WTC11 (cell line): ENCODE measurements at regions not wholly inside any gene's neighbourhood (a gene's known extent, or its start where the extent isn't known, plus 50 kb on each side); places are given as distances from the start of the nearest gene placed in this dataset.

Experiments
- ESRRA ChIP-seq: sonication (generic); formaldehyde crosslinking; IDR thresholded peaks from 2 replicates; pipeline ENCODE4 v1.8.1; 2022; ENCODE audit warnings: mild to moderate bottlenecking, missing genetic modification reagents, borderline replicate concordance
- KAT7 ChIP-seq: sonication (generic); formaldehyde crosslinking; IDR thresholded peaks from 2 replicates; pipeline ENCODE4 v1.8.1; 2023; ENCODE audit warnings: missing genetic modification reagents, mild to moderate bottlenecking, borderline replicate concordance
- NFYB ChIP-seq: sonication (generic); formaldehyde crosslinking; conservative IDR thresholded peaks from 2 replicates; pipeline ENCODE4 v1.8.0; 2022; ENCODE audit warnings: low read depth, missing genetic modification reagents
- PRRX2 ChIP-seq: fragments of 250-450 bp; sonication (Bioruptor Pico); IDR thresholded peaks from 2 replicates; pipeline ENCODE4 v1.8.0; 2021; ENCODE audit warnings: mild to moderate bottlenecking
- SMAD3 ChIP-seq: sonication (generic); formaldehyde crosslinking; IDR thresholded peaks from 2 replicates; pipeline ENCODE4 v1.8.0; 2022; ENCODE audit warnings: missing genetic modification reagents, mild to moderate bottlenecking, borderline replicate concordance
- ZNF317 ChIP-seq: sonication (generic); formaldehyde crosslinking; IDR thresholded peaks from 2 replicates; pipeline ENCODE4 v1.8.1; 2023; ENCODE audit warnings: low read depth, mild to moderate bottlenecking, moderate library complexity, missing genetic modification reagents, borderline replicate concordance
- TF ChIP-seq, protein P1 (sequence below): sonication (generic); formaldehyde crosslinking; IDR thresholded peaks from 2 replicates; pipeline ENCODE4 v1.8.1; 2022; ENCODE audit warnings: mild to moderate bottlenecking, missing genetic modification reagents, moderate library complexity, borderline replicate concordance
- TF ChIP-seq, protein P2 (sequence below): sonication (generic); formaldehyde crosslinking; IDR thresholded peaks from 2 replicates; pipeline ENCODE4 v1.8.0; 2022; ENCODE audit warnings: mild to moderate bottlenecking, missing genetic modification reagents
- TF ChIP-seq, protein P3 (sequence below): sonication (generic); formaldehyde crosslinking; IDR thresholded peaks from 2 replicates; pipeline ENCODE4 v1.8.0; 2022; ENCODE audit warnings: mild to moderate bottlenecking, missing genetic modification reagents
- TF ChIP-seq, protein P4 (sequence below): fragments of 250-450 bp; sonication (Bioruptor Pico); IDR thresholded peaks from 2 replicates; pipeline ENCODE4 v1.9.0; 2021; ENCODE audit warnings: mild to moderate bottlenecking
- TF ChIP-seq, protein P5 (sequence below): fragments of 250-450 bp; sonication (Bioruptor Pico); IDR thresholded peaks from 2 replicates; pipeline ENCODE4 v1.9.0; 2021; ENCODE audit warnings: mild to moderate bottlenecking, borderline replicate concordance
- TF ChIP-seq, protein P6 (sequence below): sonication (generic); formaldehyde crosslinking; IDR thresholded peaks from 2 replicates; pipeline ENCODE4 v1.8.1; 2022; ENCODE audit warnings: mild to moderate bottlenecking, moderate library complexity, missing genetic modification reagents
- TF ChIP-seq, protein P7 (sequence below): sonication (generic); formaldehyde crosslinking; IDR thresholded peaks from 2 replicates; pipeline ENCODE4 v1.8.0; 2022; ENCODE audit warnings: mild to moderate bottlenecking, missing genetic modification reagents

DNA sequence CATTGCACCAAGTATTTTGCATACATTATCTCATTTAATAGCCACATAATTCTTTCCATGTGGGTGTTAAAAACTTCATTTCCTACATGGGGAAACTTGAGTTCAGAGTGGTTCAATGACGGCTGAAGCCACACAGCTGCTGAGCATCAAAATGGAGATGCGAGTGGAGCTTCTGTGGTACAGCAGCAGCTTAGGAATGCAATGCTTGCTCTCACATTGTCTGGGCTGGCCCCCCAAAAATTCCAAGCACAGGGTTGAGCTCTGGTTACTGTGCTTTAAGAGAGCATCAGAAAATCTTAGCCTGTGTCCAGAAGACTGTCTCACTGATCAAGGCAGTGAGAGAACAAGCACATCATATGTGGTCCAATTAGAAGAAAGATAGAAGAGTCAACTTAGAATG, 57.4 kb upstream of the GADL1 start (continued):
- TF ChIP-seq, protein P1, sequence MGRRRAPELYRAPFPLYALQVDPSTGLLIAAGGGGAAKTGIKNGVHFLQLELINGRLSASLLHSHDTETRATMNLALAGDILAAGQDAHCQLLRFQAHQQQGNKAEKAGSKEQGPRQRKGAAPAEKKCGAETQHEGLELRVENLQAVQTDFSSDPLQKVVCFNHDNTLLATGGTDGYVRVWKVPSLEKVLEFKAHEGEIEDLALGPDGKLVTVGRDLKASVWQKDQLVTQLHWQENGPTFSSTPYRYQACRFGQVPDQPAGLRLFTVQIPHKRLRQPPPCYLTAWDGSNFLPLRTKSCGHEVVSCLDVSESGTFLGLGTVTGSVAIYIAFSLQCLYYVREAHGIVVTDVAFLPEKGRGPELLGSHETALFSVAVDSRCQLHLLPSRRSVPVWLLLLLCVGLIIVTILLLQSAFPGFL (CRISPR knock-in tag) = no peak
- no peak for TF ChIP-seq PRRX2 (CRISPR knock-in tag)
- TF ChIP-seq, protein P2, sequence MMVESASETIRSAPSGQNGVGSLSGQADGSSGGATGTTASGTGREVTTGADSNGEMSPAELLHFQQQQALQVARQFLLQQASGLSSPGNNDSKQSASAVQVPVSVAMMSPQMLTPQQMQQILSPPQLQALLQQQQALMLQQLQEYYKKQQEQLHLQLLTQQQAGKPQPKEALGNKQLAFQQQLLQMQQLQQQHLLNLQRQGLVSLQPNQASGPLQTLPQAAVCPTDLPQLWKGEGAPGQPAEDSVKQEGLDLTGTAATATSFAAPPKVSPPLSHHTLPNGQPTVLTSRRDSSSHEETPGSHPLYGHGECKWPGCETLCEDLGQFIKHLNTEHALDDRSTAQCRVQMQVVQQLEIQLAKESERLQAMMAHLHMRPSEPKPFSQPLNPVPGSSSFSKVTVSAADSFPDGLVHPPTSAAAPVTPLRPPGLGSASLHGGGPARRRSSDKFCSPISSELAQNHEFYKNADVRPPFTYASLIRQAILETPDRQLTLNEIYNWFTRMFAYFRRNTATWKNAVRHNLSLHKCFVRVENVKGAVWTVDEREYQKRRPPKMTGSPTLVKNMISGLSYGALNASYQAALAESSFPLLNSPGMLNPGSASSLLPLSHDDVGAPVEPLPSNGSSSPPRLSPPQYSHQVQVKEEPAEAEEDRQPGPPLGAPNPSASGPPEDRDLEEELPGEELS (CRISPR knock-in tag) = no peak
- no peak for TF ChIP-seq SMAD3
- TF ChIP-seq, protein P3, sequence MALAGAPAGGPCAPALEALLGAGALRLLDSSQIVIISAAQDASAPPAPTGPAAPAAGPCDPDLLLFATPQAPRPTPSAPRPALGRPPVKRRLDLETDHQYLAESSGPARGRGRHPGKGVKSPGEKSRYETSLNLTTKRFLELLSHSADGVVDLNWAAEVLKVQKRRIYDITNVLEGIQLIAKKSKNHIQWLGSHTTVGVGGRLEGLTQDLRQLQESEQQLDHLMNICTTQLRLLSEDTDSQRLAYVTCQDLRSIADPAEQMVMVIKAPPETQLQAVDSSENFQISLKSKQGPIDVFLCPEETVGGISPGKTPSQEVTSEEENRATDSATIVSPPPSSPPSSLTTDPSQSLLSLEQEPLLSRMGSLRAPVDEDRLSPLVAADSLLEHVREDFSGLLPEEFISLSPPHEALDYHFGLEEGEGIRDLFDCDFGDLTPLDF (CRISPR knock-in tag) = no peak
- TF ChIP-seq, protein P4, sequence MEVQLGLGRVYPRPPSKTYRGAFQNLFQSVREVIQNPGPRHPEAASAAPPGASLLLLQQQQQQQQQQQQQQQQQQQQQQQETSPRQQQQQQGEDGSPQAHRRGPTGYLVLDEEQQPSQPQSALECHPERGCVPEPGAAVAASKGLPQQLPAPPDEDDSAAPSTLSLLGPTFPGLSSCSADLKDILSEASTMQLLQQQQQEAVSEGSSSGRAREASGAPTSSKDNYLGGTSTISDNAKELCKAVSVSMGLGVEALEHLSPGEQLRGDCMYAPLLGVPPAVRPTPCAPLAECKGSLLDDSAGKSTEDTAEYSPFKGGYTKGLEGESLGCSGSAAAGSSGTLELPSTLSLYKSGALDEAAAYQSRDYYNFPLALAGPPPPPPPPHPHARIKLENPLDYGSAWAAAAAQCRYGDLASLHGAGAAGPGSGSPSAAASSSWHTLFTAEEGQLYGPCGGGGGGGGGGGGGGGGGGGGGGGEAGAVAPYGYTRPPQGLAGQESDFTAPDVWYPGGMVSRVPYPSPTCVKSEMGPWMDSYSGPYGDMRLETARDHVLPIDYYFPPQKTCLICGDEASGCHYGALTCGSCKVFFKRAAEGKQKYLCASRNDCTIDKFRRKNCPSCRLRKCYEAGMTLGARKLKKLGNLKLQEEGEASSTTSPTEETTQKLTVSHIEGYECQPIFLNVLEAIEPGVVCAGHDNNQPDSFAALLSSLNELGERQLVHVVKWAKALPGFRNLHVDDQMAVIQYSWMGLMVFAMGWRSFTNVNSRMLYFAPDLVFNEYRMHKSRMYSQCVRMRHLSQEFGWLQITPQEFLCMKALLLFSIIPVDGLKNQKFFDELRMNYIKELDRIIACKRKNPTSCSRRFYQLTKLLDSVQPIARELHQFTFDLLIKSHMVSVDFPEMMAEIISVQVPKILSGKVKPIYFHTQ (CRISPR knock-in tag) = no peak
- no peak for TF ChIP-seq KAT7 (CRISPR knock-in tag)
- TF ChIP-seq NFYB (CRISPR knock-in tag) = no peak
- no peak for TF ChIP-seq ESRRA
- TF ChIP-seq, protein P5, sequence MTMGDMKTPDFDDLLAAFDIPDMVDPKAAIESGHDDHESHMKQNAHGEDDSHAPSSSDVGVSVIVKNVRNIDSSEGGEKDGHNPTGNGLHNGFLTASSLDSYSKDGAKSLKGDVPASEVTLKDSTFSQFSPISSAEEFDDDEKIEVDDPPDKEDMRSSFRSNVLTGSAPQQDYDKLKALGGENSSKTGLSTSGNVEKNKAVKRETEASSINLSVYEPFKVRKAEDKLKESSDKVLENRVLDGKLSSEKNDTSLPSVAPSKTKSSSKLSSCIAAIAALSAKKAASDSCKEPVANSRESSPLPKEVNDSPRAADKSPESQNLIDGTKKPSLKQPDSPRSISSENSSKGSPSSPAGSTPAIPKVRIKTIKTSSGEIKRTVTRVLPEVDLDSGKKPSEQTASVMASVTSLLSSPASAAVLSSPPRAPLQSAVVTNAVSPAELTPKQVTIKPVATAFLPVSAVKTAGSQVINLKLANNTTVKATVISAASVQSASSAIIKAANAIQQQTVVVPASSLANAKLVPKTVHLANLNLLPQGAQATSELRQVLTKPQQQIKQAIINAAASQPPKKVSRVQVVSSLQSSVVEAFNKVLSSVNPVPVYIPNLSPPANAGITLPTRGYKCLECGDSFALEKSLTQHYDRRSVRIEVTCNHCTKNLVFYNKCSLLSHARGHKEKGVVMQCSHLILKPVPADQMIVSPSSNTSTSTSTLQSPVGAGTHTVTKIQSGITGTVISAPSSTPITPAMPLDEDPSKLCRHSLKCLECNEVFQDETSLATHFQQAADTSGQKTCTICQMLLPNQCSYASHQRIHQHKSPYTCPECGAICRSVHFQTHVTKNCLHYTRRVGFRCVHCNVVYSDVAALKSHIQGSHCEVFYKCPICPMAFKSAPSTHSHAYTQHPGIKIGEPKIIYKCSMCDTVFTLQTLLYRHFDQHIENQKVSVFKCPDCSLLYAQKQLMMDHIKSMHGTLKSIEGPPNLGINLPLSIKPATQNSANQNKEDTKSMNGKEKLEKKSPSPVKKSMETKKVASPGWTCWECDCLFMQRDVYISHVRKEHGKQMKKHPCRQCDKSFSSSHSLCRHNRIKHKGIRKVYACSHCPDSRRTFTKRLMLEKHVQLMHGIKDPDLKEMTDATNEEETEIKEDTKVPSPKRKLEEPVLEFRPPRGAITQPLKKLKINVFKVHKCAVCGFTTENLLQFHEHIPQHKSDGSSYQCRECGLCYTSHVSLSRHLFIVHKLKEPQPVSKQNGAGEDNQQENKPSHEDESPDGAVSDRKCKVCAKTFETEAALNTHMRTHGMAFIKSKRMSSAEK (CRISPR knock-in tag) = no peak
- TF ChIP-seq, protein P6, sequence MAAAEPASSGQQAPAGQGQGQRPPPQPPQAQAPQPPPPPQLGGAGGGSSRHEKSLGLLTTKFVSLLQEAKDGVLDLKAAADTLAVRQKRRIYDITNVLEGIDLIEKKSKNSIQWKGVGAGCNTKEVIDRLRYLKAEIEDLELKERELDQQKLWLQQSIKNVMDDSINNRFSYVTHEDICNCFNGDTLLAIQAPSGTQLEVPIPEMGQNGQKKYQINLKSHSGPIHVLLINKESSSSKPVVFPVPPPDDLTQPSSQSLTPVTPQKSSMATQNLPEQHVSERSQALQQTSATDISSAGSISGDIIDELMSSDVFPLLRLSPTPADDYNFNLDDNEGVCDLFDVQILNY (CRISPR knock-in tag) = no peak
- TF ChIP-seq ZNF317 (CRISPR knock-in tag) = no peak
- TF ChIP-seq, protein P7, sequence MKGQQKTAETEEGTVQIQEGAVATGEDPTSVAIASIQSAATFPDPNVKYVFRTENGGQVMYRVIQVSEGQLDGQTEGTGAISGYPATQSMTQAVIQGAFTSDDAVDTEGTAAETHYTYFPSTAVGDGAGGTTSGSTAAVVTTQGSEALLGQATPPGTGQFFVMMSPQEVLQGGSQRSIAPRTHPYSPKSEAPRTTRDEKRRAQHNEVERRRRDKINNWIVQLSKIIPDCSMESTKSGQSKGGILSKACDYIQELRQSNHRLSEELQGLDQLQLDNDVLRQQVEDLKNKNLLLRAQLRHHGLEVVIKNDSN (CRISPR knock-in tag) = no peak
